ENCODE measurements at regions not wholly inside any gene's neighbourhood (a gene's known extent, or its start where the extent isn't known, plus 50 kb on each side); places are given as distances from the start of the nearest gene placed in this dataset.

GRCh38 chr20:50388733-50389437 is 121.3 kb upstream of the PTPN1 start:
- no peak overlapping the region for H3K9ac ChIP-seq (ENCODE audit: low read length)
- no peak overlapping the region for H3K4me3 ChIP-seq (ENCODE audit: low read length)
- no peaks in the 10 kb centered on the region for H3K9me3 ChIP-seq (ENCODE audit: control insufficient read depth, low read length)
- H3K4me1 ChIP-seq (ENCODE audit: control insufficient read depth, insufficient read depth, low read length), result no peaks in the 10 kb centered on the region
- H3K36me3 ChIP-seq (ENCODE audit: control insufficient read depth, insufficient read depth, low read length, severe bottlenecking), result no peaks in the 10 kb centered on the region
- H3K27me3 ChIP-seq (replicated peaks; ENCODE audit: control insufficient read depth, insufficient read depth, low read length), result no peaks in the 10 kb centered on the region
- DNase-seq (ENCODE audit: low read depth), result no peak

GRCh38 chr20:50389438-50389807 is 120.8 kb upstream of the PTPN1 start:
- H3K9me3 ChIP-seq (ENCODE audit: control insufficient read depth, low read length), result no peaks in the 10 kb centered on the region
- DNase-seq (ENCODE audit: low read depth), result no peak
- H3K36me3 ChIP-seq (ENCODE audit: control insufficient read depth, insufficient read depth, low read length, severe bottlenecking), result no peaks in the 10 kb centered on the region
- no peaks in the 10 kb centered on the region for H3K4me1 ChIP-seq (ENCODE audit: control insufficient read depth, insufficient read depth, low read length)
- H3K4me3 ChIP-seq (ENCODE audit: low read length), result no peak overlapping the region
- no peak overlapping the region for H3K9ac ChIP-seq (ENCODE audit: low read length)
- no peaks in the 10 kb centered on the region for H3K27me3 ChIP-seq (replicated peaks; ENCODE audit: control insufficient read depth, insufficient read depth, low read length)

- Histone ChIP-seq H3K4me1 (ENCODE audit: control insufficient read depth, insufficient read depth, low read length) (peaks cover 4% of the 10 kb centered on the region), H3K9me3 (ENCODE audit: control insufficient read depth, low read length) (no peaks in the 10 kb centered on the region), H3K9ac (ENCODE audit: low read length) (no peak overlapping the region), H3K36me3 (ENCODE audit: control insufficient read depth, insufficient read depth, low read length, severe bottlenecking) (no peaks in the 10 kb centered on the region), H3K4me3 (ENCODE audit: low read length) (no peak overlapping the region), H3K27me3 (replicated peaks; ENCODE audit: control insufficient read depth, insufficient read depth, low read length) (no peaks in the 10 kb centered on the region)
- no peak for DNase-seq (ENCODE audit: low read depth)
Observed at GRCh38 chr20:50389808-50390684, 120.1 kb upstream of the PTPN1 start.

GRCh38 chr20:50390685-50391443 is 119.3 kb upstream of the PTPN1 start:
- Histone ChIP-seq H3K9me3 (ENCODE audit: control insufficient read depth, low read length) (no peaks in the 10 kb centered on the region), H3K27me3 (replicated peaks; ENCODE audit: control insufficient read depth, insufficient read depth, low read length) (no peaks in the 10 kb centered on the region), H3K36me3 (ENCODE audit: control insufficient read depth, insufficient read depth, low read length, severe bottlenecking) (no peaks in the 10 kb centered on the region), H3K4me1 (ENCODE audit: control insufficient read depth, insufficient read depth, low read length) (peaks cover 11% of the 10 kb centered on the region), H3K9ac (ENCODE audit: low read length) (no peak overlapping the region), H3K4me3 (ENCODE audit: low read length) (no peak overlapping the region)
- DNase-seq (ENCODE audit: low read depth), result no peak

GRCh38 chr20:50391444-50392137 is 118.6 kb upstream of the PTPN1 start:
- no peak for DNase-seq (ENCODE audit: low read depth)
- H3K4me1 ChIP-seq (ENCODE audit: control insufficient read depth, insufficient read depth, low read length), result peaks cover 11% of the 10 kb centered on the region
- H3K4me3 ChIP-seq (ENCODE audit: low read length), result no peak overlapping the region
- H3K9me3 ChIP-seq (ENCODE audit: control insufficient read depth, low read length), result no peaks in the 10 kb centered on the region
- H3K36me3 ChIP-seq (ENCODE audit: control insufficient read depth, insufficient read depth, low read length, severe bottlenecking), result no peaks in the 10 kb centered on the region
- no peak overlapping the region for H3K9ac ChIP-seq (ENCODE audit: low read length)
- no peaks in the 10 kb centered on the region for H3K27me3 ChIP-seq (replicated peaks; ENCODE audit: control insufficient read depth, insufficient read depth, low read length)

GRCh38 chr20:50392138-50392866 is 117.9 kb upstream of the PTPN1 start:
- Histone ChIP-seq H3K4me3 (ENCODE audit: low read length) (no peak overlapping the region), H3K36me3 (ENCODE audit: control insufficient read depth, insufficient read depth, low read length, severe bottlenecking) (no peaks in the 10 kb centered on the region), H3K4me1 (ENCODE audit: control insufficient read depth, insufficient read depth, low read length) (peaks cover 11% of the 10 kb centered on the region), H3K9ac (ENCODE audit: low read length) (no peak overlapping the region), H3K9me3 (ENCODE audit: control insufficient read depth, low read length) (no peaks in the 10 kb centered on the region), H3K27me3 (replicated peaks; ENCODE audit: control insufficient read depth, insufficient read depth, low read length) (no peaks in the 10 kb centered on the region)
- DNase-seq (ENCODE audit: low read depth), result no peak

GRCh38 chr20:50393242-50393641 is 116.9 kb upstream of the PTPN1 start:
- no peak for DNase-seq (ENCODE audit: low read depth)
- Histone ChIP-seq H3K27me3 (replicated peaks; ENCODE audit: control insufficient read depth, insufficient read depth, low read length) (no peaks in the 10 kb centered on the region), H3K4me1 (ENCODE audit: control insufficient read depth, insufficient read depth, low read length) (peaks cover 11% of the 10 kb centered on the region), H3K9ac (ENCODE audit: low read length) (no peak overlapping the region), H3K36me3 (ENCODE audit: control insufficient read depth, insufficient read depth, low read length, severe bottlenecking) (no peaks in the 10 kb centered on the region), H3K4me3 (ENCODE audit: low read length) (no peak overlapping the region), H3K9me3 (ENCODE audit: control insufficient read depth, low read length) (no peaks in the 10 kb centered on the region)

- Histone ChIP-seq H3K9ac (ENCODE audit: low read length) (no peak overlapping the region), H3K4me1 (ENCODE audit: control insufficient read depth, insufficient read depth, low read length) (peaks cover 11% of the 10 kb centered on the region), H3K9me3 (ENCODE audit: control insufficient read depth, low read length) (no peaks in the 10 kb centered on the region), H3K4me3 (ENCODE audit: low read length) (no peak overlapping the region), H3K36me3 (ENCODE audit: control insufficient read depth, insufficient read depth, low read length, severe bottlenecking) (no peaks in the 10 kb centered on the region), H3K27me3 (replicated peaks; ENCODE audit: control insufficient read depth, insufficient read depth, low read length) (no peaks in the 10 kb centered on the region)
- DNase-seq (ENCODE audit: low read depth), result no peak
Observed at GRCh38 chr20:50393990-50394561, 116.1 kb upstream of the PTPN1 start.

- no peaks in the 10 kb centered on the region for H3K36me3 ChIP-seq (ENCODE audit: control insufficient read depth, insufficient read depth, low read length, severe bottlenecking)
- H3K27me3 ChIP-seq (replicated peaks; ENCODE audit: control insufficient read depth, insufficient read depth, low read length), result no peaks in the 10 kb centered on the region
- H3K9ac ChIP-seq (ENCODE audit: low read length), result no peak overlapping the region
- no peak for DNase-seq (ENCODE audit: low read depth)
- no peak overlapping the region for H3K4me3 ChIP-seq (ENCODE audit: low read length)
- H3K4me1 ChIP-seq (ENCODE audit: control insufficient read depth, insufficient read depth, low read length), result peaks cover 14% of the 10 kb centered on the region
- no peaks in the 10 kb centered on the region for H3K9me3 ChIP-seq (ENCODE audit: control insufficient read depth, low read length)
Observed at GRCh38 chr20:50394569-50394968, 115.6 kb upstream of the PTPN1 start.

- no peak overlapping the region for H3K4me3 ChIP-seq (ENCODE audit: low read length)
- H3K9me3 ChIP-seq (ENCODE audit: control insufficient read depth, low read length), result no peaks in the 10 kb centered on the region
- H3K4me1 ChIP-seq (ENCODE audit: control insufficient read depth, insufficient read depth, low read length), result peaks cover 14% of the 10 kb centered on the region
- peak overlapping the region; percentile 39 for H3K9ac ChIP-seq (ENCODE audit: low read length)
- H3K27me3 ChIP-seq (replicated peaks; ENCODE audit: control insufficient read depth, insufficient read depth, low read length), result no peaks in the 10 kb centered on the region
- H3K36me3 ChIP-seq (ENCODE audit: control insufficient read depth, insufficient read depth, low read length, severe bottlenecking), result no peaks in the 10 kb centered on the region
- peak; percentile 48 for DNase-seq (ENCODE audit: low read depth)
Observed at GRCh38 chr20:50395251-50395729, 114.9 kb upstream of the PTPN1 start.

All from adipocyte (in vitro differentiated cells).